ENCODE measurements at regions not wholly inside any gene's neighbourhood (a gene's known extent, or its start where the extent isn't known, plus 50 kb on each side); places are given as distances from the start of the nearest gene placed in this dataset.

DNA sequence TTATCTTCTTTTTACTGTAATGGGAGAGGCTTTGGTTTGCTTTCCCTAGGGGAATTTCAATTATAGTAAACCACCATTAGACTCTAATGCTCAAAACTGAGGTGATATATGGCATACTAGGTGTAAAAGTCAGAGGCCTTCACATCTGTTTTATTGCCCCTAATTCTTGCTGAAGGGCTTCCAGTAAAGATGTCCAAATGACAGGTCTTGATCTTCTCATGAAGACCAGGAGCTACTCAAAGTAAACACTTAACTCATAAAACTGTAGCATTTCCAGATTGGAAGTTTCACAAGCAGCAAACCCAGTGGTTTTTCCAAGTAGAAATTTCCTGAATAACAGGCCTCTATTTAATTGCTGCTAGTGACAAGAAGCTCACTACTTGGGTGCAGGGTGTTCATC lies 286.8 kb downstream of the RBM43 start:
- no peak for ATAC-seq

- no peak for ATAC-seq
Observed at GRCh38 chr2:150974234-150974633, 287.4 kb downstream of the RBM43 start.

- no peak for ATAC-seq
Observed at GRCh38 chr2:150971910-150972309, 289.8 kb downstream of the RBM43 start.

GRCh38 chr2:150963336-150963735 lies 298.3 kb downstream of the RBM43 start:
- no peak for ATAC-seq

- no peak for ATAC-seq
Observed at GRCh38 chr2:150955231-150955630, 306.4 kb downstream of the RBM43 start.

DNA sequence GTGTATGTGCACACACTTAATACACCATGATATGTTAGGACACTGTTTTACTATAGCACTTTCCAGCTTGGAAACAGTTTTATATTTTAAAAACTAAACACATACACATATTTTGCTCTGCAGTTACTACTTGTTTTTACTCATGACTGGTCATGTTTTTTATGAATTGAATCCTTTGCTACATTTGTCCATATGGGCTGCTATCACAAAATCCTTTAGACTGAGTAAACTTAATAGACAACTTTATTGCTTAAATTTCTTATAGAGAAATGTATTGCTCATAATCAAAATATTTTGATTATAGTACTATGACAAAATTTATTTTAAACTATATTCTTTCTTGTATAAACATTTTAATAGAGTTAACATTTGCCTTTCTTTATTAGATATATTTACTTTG lies 314.8 kb downstream of the RBM43 start:
- no peak for ATAC-seq

DNA sequence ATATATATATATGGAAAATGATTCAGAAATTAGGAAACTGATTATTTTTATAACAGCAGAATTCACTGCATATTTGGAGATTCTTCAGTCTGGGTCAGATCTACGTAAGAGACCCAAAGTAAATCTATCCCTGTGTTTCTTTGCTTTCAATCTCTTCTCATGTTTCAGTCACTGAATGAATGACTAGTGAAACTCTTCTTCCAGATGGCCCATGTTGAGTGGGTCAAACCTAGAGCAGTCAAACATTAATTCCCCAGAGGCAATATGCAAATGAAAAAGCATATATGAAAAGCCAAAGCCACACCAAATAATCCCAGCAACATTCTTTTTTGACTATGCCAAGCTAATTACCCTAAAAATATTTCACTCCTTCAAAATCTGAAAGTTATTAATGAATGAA lies 317.3 kb downstream of the RBM43 start:
- no peak for ATAC-seq

GRCh38 chr2:150939087-150939486 lies 322.6 kb downstream of the RBM43 start:
- no peak for ATAC-seq

- ATAC-seq = no peak
Observed at GRCh38 chr2:150938527-150938926, 323.1 kb downstream of the RBM43 start.

GRCh38 chr2:150937030-150937429 lies 324.6 kb downstream of the RBM43 start:
- ATAC-seq = no peak

DNA sequence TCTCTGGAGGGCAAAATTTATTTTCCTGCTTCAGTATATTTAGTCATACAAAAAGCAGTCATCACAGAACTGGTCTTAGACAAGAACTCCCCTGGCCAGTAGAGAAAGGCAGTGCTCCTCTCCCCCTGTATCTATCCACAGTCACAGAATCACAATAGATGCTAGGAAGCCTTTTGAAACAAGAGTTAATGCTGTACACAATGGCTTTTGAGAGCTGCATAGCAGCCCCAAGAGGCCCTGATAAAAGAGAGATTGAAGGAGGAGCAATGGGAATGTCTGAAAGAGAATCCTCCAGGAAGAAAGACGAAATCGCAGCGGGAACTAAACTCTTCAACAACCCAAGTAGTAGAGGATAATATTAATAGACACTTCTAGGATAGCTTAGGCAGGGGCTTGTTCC lies 330.2 kb downstream of the RBM43 start:
- ATAC-seq = no peak

DNA sequence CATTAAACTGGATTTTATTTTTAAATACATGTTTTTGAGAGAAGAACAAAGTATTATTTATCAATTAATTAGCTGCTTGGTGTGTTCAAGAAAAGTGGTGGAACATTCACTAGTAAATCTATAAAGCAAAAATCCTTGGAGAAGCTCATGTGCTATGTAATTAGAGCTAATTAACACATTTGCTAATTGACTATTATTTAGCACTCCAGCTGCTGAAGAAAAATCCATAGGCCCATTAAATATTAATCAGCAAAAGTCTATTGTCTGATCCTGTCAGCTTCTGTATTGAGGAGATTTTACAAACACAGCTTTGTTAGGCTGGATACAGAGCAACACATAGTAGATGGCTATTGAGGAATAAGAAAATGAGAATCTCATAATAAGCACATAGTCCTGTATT lies 336.1 kb downstream of the RBM43 start:
- no peak for ATAC-seq

DNA sequence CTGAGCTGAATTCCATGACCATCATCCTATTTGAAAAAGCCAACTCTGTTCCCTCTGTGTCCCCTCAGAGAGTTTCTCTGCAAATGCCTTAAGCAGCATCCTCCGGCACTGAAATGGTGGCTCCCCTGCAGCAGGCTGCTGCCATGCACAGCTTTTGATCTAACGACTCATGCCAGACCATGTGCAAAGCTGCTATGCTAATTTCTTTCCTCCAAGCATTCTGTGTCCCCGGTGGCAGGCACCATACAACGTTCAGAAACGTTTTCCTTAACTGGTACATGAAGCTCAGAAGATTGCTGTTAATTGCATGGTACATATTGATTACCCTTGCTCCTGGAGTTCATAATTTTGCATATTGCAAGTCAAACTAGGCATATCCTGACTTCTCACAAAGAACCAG lies 336.8 kb downstream of the RBM43 start:
- no peak for ATAC-seq

- no peak for ATAC-seq
Observed at GRCh38 chr2:150919901-150920300, 341.8 kb downstream of the RBM43 start.

GRCh38 chr2:150917961-150918713 lies 343.5 kb downstream of the RBM43 start:
- ATAC-seq = no peak

DNA sequence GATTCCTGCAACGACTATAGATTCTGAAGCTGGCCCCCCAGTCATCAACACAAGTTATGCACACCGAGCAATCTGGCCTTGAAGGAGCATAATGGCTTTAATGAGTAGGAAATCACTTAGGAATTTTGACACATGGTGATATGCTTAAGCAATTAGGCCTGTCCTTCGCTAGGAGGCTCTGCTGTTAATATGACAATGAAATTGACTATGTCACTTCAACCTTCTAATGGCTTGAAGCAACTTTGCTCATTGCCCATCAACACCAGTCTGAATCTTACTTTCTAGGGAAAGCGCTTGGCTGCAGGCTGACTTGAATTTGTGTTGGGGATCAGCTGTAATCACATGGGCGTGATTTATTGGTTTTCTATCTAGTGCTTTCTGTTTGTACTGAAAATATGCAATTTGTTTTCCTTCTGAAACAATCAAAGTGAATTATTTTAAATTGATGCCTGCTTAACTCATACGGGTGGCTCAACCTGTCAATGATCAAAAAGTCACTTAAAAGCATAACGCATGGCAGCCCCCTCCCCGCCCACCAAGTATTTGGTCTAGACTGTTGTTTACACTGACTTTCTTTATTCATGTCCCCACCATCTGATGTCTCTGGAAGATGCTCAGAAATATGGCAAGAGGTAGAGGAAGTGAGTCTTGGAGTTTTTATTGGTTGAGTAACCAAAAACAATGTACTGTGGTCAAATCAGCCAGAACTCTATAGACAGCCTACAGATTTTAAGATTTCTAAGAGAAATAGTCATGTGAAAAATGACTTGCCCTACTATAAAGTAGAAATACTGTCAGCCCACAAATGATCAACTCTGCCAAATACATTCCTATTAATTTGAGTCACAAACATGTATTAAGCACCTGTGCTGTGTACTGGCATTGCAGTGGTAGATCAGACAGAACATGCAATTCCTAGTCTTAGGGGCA lies 344.9 kb downstream of the RBM43 start:
- ATAC-seq = no peak

GRCh38 chr2:150911766-150912280 lies 349.8 kb downstream of the RBM43 start:
- no peak for ATAC-seq

GRCh38 chr2:150909613-150910012 lies 352.1 kb downstream of the RBM43 start:
- no peak for ATAC-seq

DNA sequence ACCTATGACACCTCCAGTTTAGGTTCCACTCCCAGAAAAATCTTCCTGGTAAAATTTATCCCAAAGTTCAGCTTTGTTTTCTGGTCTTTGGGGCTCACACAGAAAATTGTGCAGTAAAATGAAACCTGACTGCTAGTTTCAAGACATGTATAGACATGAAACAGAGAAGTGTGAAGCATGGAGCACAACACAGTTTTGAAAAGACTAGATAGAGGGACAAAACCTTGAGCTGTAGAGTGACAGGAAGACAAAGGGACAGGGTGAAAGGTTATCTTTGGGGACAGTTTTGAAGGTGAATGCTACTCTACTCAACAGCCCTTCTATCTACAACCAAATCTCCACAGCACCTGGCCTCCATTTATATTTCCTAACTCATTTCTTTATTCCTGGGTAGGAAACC lies 352.6 kb downstream of the RBM43 start:
- no peak for ATAC-seq

DNA sequence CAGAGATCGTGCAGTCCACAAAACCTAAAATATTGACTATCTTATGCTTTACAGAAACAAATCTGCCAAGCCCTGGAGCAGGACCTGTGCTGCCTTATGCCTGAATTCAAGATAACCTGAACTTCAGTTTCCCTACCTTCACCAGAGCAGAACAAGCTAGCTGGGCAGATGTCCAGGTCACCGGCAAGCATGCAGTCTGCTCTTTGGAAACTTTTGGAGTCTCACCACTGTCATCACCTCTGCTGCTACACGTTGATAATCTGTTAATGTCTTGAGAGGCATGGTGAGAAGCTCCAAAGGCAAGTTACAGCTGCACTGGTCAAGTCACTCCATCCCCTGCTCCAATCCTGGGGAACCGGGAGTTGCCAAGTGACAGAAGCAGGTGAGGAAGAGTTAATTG lies 354.2 kb downstream of the RBM43 start:
- no peak for ATAC-seq

DNA sequence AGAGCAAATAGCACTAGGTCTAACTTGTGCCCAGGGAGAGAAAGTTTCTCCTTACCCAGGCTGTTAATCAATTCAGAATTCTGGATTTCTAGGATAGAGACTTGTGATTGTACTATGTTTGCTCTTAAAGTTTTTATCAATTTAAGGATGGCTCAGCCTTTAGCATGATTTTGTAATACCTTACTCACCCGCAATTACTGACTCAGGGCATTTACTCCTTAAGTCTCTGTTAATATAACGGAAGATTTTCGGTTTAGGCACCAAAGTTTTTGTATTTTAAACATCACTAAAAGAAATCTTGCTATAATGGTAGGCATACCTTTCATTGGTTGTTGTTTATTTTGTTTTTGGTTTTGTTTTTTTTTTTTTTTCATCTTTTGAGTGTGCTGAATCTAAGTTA lies 358.2 kb downstream of the RBM43 start:
- ATAC-seq = no peak

- ATAC-seq = no peak
Observed at GRCh38 chr2:150903055-150903454, 358.6 kb downstream of the RBM43 start.

DNA sequence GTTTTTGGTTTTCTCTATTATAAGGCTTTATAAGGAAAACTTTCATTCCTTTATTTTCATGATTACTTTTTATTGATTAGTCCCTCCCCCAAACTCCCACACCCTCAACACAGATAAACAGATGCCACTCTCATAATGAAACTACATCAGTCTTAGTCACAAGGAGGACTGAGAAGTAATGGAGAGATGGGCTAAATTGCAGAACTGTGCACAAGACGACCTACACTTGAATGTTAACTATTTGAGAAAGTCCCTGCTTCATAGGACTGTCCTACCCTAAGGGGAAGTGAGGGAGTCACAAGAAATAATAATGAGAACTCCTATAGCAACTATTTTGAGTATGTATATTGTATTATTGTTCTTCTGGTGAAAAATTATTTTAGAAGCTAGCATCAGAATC lies 360.8 kb downstream of the RBM43 start:
- no peak for ATAC-seq

GRCh38 chr2:150895968-150896367 lies 365.7 kb downstream of the RBM43 start:
- ATAC-seq = no peak

Data from activated CD4-positive, CD25-positive, alpha-beta regulatory T cell treated with anti-CD3 and anti-CD28 coated beads, Interleukin-2, amount 50 U/mL, for 24 hours (primary cell).